ENCODE measurements at regions not wholly inside any gene's neighbourhood (a gene's known extent, or its start where the extent isn't known, plus 50 kb on each side); places are given as distances from the start of the nearest gene placed in this dataset.

DNA sequence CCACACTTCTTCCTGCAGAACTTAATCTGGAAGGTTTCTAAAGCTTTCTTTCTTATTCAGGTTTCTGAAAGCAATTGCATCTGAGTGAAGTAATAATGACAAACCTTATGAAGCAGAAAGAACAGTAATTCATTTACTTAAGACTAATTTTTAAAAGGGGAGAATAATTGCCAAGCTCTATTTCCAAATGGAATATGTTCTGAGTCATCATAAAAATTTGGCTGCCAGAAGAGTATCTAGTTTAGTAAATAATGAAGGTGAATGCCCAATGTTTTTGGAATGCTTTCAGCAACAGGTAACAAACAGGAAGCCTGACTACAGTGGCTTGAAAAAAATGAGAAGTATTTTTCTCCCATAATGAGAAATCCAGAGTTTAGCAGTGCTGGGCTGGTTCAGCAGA, 227.3 kb upstream of the TET2 start:
- TF ChIP-seq, protein P1, sequence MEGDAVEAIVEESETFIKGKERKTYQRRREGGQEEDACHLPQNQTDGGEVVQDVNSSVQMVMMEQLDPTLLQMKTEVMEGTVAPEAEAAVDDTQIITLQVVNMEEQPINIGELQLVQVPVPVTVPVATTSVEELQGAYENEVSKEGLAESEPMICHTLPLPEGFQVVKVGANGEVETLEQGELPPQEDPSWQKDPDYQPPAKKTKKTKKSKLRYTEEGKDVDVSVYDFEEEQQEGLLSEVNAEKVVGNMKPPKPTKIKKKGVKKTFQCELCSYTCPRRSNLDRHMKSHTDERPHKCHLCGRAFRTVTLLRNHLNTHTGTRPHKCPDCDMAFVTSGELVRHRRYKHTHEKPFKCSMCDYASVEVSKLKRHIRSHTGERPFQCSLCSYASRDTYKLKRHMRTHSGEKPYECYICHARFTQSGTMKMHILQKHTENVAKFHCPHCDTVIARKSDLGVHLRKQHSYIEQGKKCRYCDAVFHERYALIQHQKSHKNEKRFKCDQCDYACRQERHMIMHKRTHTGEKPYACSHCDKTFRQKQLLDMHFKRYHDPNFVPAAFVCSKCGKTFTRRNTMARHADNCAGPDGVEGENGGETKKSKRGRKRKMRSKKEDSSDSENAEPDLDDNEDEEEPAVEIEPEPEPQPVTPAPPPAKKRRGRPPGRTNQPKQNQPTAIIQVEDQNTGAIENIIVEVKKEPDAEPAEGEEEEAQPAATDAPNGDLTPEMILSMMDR (conservative IDR thresholded peaks at IDR 0.05; ENCODE audit: low read depth in 2 of 2) = no peak
- TF ChIP-seq CREB1 (CRISPR knock-in tag; IDR thresholded peaks at IDR 0.05; ENCODE audit: low read depth) (no peak), EZH2 (IDR thresholded peaks at IDR 0.05; ENCODE audit: low read depth, unreplicated experiment) (no peak), POLR2AphosphoS5 (IDR thresholded peaks at IDR 0.05; ENCODE audit: low read depth) (no peak), ZNF114 (CRISPR knock-in tag; IDR thresholded peaks at IDR 0.05) (no peak), NANOG (IDR thresholded peaks at IDR 0.05; ENCODE audit: borderline replicate concordance) (no peak), EZH2phosphoT487 (IDR thresholded peaks at IDR 0.05; ENCODE audit: unreplicated experiment) (no peak), JUNB (IDR thresholded peaks at IDR 0.05; ENCODE audit: unreplicated experiment) (no peak), ZNF462 (CRISPR knock-in tag; IDR thresholded peaks at IDR 0.05) (no peak), STAT1 (IDR thresholded peaks at IDR 0.05; ENCODE audit: unreplicated experiment) (no peak), ZNF331 (CRISPR knock-in tag; IDR thresholded peaks at IDR 0.05; ENCODE audit: low read depth) (no peak), ETS1 (IDR thresholded peaks at IDR 0.05) (no peak)
- TF ChIP-seq, protein P2, sequence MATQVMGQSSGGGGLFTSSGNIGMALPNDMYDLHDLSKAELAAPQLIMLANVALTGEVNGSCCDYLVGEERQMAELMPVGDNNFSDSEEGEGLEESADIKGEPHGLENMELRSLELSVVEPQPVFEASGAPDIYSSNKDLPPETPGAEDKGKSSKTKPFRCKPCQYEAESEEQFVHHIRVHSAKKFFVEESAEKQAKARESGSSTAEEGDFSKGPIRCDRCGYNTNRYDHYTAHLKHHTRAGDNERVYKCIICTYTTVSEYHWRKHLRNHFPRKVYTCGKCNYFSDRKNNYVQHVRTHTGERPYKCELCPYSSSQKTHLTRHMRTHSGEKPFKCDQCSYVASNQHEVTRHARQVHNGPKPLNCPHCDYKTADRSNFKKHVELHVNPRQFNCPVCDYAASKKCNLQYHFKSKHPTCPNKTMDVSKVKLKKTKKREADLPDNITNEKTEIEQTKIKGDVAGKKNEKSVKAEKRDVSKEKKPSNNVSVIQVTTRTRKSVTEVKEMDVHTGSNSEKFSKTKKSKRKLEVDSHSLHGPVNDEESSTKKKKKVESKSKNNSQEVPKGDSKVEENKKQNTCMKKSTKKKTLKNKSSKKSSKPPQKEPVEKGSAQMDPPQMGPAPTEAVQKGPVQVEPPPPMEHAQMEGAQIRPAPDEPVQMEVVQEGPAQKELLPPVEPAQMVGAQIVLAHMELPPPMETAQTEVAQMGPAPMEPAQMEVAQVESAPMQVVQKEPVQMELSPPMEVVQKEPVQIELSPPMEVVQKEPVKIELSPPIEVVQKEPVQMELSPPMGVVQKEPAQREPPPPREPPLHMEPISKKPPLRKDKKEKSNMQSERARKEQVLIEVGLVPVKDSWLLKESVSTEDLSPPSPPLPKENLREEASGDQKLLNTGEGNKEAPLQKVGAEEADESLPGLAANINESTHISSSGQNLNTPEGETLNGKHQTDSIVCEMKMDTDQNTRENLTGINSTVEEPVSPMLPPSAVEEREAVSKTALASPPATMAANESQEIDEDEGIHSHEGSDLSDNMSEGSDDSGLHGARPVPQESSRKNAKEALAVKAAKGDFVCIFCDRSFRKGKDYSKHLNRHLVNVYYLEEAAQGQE (IDR thresholded peaks at IDR 0.05; ENCODE audit: unreplicated experiment) = no peak
